Neural crest cell (in vitro differentiated cells): ENCODE measurements at regions not wholly inside any gene's neighbourhood (a gene's known extent, or its start where the extent isn't known, plus 50 kb on each side); places are given as distances from the start of the nearest gene placed in this dataset.

Experiments
- DNase-seq: peaks from one replicate; pipeline ENCODE4 v3.0.0; 2021; ENCODE audit warnings: low read depth, mixed read lengths, low spot score
- H3K27ac Mint-ChIP-seq: one replicate; pipeline ENCODE4 v1.8.0; 2021; ENCODE audit warnings: mild to moderate bottlenecking, mixed read lengths; ENCODE audit not compliant: unreplicated experiment
- H3K27me3 Mint-ChIP-seq: 2 replicates; pipeline ENCODE4 v1.8.0; 2021; ENCODE audit warnings: low read depth, mild to moderate bottlenecking, mixed read lengths
- H3K36me3 Mint-ChIP-seq: 2 replicates; pipeline ENCODE4 v1.8.0; 2021; ENCODE audit warnings: low read depth, mild to moderate bottlenecking, mixed read lengths
- H3K4me1 Mint-ChIP-seq: 2 replicates; pipeline ENCODE4 v1.8.0; 2021; ENCODE audit warnings: mixed read lengths
- H3K4me3 Mint-ChIP-seq: one replicate; pipeline ENCODE4 v1.8.0; 2021; ENCODE audit warnings: mild to moderate bottlenecking, mixed read lengths
- H3K9me3 Mint-ChIP-seq: 2 replicates; pipeline ENCODE4 v1.8.0; 2021; ENCODE audit warnings: mixed read lengths
- TF ChIP-seq, protein P1 (sequence below): fragments of 200-600 bp; sonication (generic); conservative IDR thresholded peaks from 2 replicates; pipeline ENCODE4 v1.5.0; 2021; ENCODE audit warnings: antibody characterized with exemption, mild to moderate bottlenecking

DNA sequence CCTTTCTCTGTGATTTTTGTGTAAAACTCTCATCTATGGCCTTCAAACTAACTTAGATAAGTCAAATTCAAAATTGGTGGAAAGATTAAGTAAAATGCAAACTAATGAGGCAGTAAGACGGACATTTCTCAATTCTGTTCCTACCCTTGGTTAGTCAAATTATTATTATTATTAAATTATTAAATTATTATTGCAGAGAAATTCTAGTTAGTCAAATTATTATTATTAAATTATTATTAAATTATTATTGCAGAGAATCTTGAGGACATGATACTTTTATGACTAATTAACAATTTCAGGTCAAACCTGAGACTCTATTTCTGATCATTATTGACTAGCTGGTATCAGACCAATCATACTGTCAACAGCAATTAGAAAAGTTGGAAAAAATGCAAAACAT, 845.0 kb upstream of the NECTIN3 start:
- H3K27ac Mint-ChIP-seq: no peak overlapping the region
- no peak for DNase-seq

DNA sequence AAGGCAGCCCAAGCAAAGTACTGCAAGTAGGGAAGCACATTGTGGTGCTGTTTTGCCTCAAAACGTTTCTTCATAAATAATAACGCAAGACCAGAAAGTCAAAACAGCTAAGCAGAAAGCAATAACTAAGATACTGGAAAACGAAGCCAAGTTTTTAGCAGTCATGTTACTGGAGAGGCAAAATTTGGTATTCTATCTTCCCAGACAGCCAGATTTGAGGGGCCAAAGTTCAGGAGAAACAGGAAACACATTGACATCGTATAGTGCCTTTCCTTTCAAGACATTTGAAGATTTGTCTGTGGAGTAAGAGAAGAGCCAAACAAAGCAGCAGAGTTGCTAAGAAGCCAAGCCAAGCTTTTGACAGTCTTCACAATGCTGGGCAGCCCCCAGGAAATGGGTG, 843.6 kb upstream of the NECTIN3 start:
- no peaks in the 10 kb centered on the region for H3K36me3 Mint-ChIP-seq
- peaks cover 11% of the 10 kb centered on the region for H3K4me1 Mint-ChIP-seq
- TF ChIP-seq, protein P1, sequence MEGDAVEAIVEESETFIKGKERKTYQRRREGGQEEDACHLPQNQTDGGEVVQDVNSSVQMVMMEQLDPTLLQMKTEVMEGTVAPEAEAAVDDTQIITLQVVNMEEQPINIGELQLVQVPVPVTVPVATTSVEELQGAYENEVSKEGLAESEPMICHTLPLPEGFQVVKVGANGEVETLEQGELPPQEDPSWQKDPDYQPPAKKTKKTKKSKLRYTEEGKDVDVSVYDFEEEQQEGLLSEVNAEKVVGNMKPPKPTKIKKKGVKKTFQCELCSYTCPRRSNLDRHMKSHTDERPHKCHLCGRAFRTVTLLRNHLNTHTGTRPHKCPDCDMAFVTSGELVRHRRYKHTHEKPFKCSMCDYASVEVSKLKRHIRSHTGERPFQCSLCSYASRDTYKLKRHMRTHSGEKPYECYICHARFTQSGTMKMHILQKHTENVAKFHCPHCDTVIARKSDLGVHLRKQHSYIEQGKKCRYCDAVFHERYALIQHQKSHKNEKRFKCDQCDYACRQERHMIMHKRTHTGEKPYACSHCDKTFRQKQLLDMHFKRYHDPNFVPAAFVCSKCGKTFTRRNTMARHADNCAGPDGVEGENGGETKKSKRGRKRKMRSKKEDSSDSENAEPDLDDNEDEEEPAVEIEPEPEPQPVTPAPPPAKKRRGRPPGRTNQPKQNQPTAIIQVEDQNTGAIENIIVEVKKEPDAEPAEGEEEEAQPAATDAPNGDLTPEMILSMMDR: no peak
- no peaks in the 10 kb centered on the region for H3K27me3 Mint-ChIP-seq
- no peak overlapping the region for H3K4me3 Mint-ChIP-seq
- peaks cover 2% of the 10 kb centered on the region for H3K9me3 Mint-ChIP-seq
- H3K27ac Mint-ChIP-seq: no peak overlapping the region
- no peak for DNase-seq

More for the DNA sequence above, 845.0 kb upstream of the NECTIN3 start:
- peaks cover 11% of the 10 kb centered on the region for H3K4me1 Mint-ChIP-seq
- no peaks in the 10 kb centered on the region for H3K27me3 Mint-ChIP-seq
- H3K36me3 Mint-ChIP-seq: no peaks in the 10 kb centered on the region
- peaks cover 2% of the 10 kb centered on the region for H3K9me3 Mint-ChIP-seq
- H3K4me3 Mint-ChIP-seq: no peak overlapping the region
- TF ChIP-seq, protein P1: no peak

DNA sequence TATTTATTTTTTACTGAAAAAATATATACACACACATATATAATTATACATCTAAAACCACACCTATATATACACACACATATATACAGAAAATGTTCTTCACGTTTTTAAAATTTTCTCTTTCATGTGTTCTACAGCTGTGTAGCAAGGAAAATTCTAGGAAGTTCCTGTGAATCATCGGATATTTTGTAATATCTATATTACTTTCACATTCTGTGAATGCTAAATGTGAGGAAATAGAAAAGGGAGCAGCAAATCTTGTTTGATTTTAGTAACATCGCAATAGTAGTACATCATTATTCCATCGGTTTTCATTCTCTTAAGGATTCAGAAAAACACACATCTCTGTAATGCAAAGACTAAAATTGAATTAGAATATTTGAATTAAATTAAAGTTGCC, 836.8 kb upstream of the NECTIN3 start:
- Mint-ChIP-seq H3K9me3 (no peaks in the 10 kb centered on the region), H3K4me1 (peaks cover 17% of the 10 kb centered on the region), H3K27me3 (no peaks in the 10 kb centered on the region), H3K27ac (no peak overlapping the region), H3K36me3 (no peaks in the 10 kb centered on the region), H3K4me3 (no peak overlapping the region)
- DNase-seq: no peak
- TF ChIP-seq, protein P1: no peak

DNA sequence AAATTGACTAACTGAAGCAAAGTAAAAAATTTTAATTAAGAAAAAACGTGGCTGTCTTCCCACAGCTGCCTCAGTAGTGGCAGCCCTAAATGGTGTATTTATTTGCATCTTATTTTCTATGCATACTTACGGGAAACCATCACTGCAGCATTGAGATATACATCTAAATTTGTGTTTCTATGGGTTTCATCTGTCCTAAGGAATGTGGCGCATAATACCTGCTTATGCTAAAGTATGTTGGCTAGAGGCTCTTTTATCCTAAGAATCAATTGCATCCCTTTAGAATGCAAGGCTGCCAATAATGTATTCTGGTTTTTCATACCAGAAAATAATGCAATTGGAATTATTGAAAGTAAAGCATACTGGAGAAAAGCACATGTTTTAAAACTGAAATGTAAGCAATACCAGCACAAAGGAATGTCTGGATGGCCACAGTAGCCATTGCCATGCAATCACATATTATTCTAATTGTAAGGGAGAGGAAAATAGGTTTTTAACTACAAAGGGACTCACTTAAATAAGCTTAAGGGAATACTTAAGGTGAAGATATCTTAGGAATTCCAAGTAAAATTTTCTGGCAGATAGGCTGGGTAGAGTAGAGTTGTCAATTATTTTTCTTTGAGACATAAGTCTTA, 834.5 kb upstream of the NECTIN3 start:
- Mint-ChIP-seq H3K9me3 (no peaks in the 10 kb centered on the region), H3K27me3 (no peaks in the 10 kb centered on the region), H3K36me3 (no peaks in the 10 kb centered on the region), H3K4me3 (no peak overlapping the region), H3K27ac (no peak overlapping the region), H3K4me1 (peaks cover 17% of the 10 kb centered on the region)
- DNase-seq: no peak
- TF ChIP-seq, protein P1: no peak

DNA sequence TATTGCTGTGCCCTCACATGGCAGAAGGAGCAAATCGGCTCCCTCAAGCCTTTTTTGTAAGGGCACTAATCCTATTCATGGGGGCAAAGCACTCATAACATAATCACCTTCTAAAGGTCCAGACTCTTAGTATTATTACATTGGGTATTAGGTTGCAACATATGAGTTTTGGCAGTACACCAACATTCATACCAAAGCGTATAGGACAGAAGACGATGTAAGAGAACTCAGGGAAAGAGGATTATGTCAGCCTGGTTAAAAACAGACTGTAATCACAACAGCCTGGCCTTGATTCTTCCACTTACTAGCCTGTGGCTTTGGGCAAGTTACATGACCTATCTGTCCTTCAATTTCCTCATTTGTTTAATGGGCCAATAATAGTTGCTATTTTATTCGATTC, 828.5 kb upstream of the NECTIN3 start:
- no peak for DNase-seq
- Mint-ChIP-seq H3K9me3 (peaks cover 6% of the 10 kb centered on the region), H3K27ac (no peak overlapping the region), H3K4me1 (peaks cover 3% of the 10 kb centered on the region), H3K27me3 (no peaks in the 10 kb centered on the region), H3K36me3 (no peaks in the 10 kb centered on the region), H3K4me3 (no peak overlapping the region)
- TF ChIP-seq, protein P1: no peak
